Loucy (cell line): ENCODE measurements at regions not wholly inside any gene's neighbourhood (a gene's known extent, or its start where the extent isn't known, plus 50 kb on each side); places are given as distances from the start of the nearest gene placed in this dataset.

Source experiments
- H2AFZ ChIP-seq: fragments of 200-600 bp; sonication (generic); 2 replicates; pipeline ENCODE4 v1.6.0; 2016; ENCODE audit warnings: antibody characterized with exemption, mild to moderate bottlenecking, low read length, moderate library complexity
- H3F3A ChIP-seq: fragments of 200-600 bp; 2 replicates; pipeline ENCODE4 v1.6.0; 2016; ENCODE audit warnings: antibody characterized with exemption, low read depth, mild to moderate bottlenecking
- H3K27me3 ChIP-seq: fragments of 200-600 bp; sonication (generic); 2 replicates; pipeline ENCODE4 v1.6.1; 2014; ENCODE audit warnings: low read length, mild to moderate bottlenecking; ENCODE audit not compliant: insufficient read depth, poor library complexity, severe bottlenecking
- H3K36me3 ChIP-seq: fragments of 200-600 bp; sonication (generic); 2 replicates; pipeline ENCODE4 v1.6.1; 2016; ENCODE audit warnings: low read length; ENCODE audit not compliant: insufficient read depth
- H3K4me1 ChIP-seq: fragments of 200-600 bp; sonication (generic); 2 replicates; pipeline ENCODE4 v1.5.1; 2014; ENCODE audit warnings: low read length, mild to moderate bottlenecking; ENCODE audit not compliant: insufficient read depth, poor library complexity, severe bottlenecking
- H3K4me2 ChIP-seq: fragments of 200-600 bp; sonication (generic); 2 replicates; pipeline ENCODE4 v1.6.0; 2014; ENCODE audit warnings: antibody characterized with exemption, low read length, low read depth, mild to moderate bottlenecking; ENCODE audit not compliant: poor library complexity, severe bottlenecking
- H3K4me3 ChIP-seq: fragments of 200-600 bp; sonication (generic); 2 replicates; pipeline ENCODE4 v1.5.1; 2014; ENCODE audit warnings: low read length, mild to moderate bottlenecking, mixed read lengths; ENCODE audit not compliant: poor library complexity, severe bottlenecking
- H3K79me2 ChIP-seq: fragments of 200-600 bp; sonication (generic); 2 replicates; pipeline ENCODE4 v1.6.1; 2014; ENCODE audit warnings: low read length; ENCODE audit not compliant: insufficient read depth
- H3K9ac ChIP-seq: fragments of 200-600 bp; sonication (generic); 2 replicates; pipeline ENCODE4 v1.6.0; 2014; ENCODE audit warnings: mild to moderate bottlenecking, low read depth, low read length, moderate library complexity; ENCODE audit not compliant: poor library complexity, severe bottlenecking
- H3K9me2 ChIP-seq: fragments of 200-600 bp; sonication (generic); replicated peaks from 2 replicates; pipeline ENCODE4 v1.6.1; 2016; ENCODE audit warnings: low read depth, low read length, mixed read lengths
- H3K9me3 ChIP-seq: fragments of 200-600 bp; sonication (generic); 2 replicates; pipeline ENCODE4 v1.6.1; 2014; ENCODE audit warnings: mild to moderate bottlenecking, antibody characterized with exemption, low read length, low read depth; ENCODE audit not compliant: insufficient read depth
- H4K20me1 ChIP-seq: fragments of 200-600 bp; sonication (generic); 2 replicates; pipeline ENCODE4 v1.6.0; 2014; ENCODE audit warnings: antibody characterized with exemption, low read length, mild to moderate bottlenecking; ENCODE audit not compliant: insufficient read depth, poor library complexity, severe bottlenecking
- EZH2phosphoT487 ChIP-seq: fragments of 200-600 bp; IDR thresholded peaks from 2 replicates; pipeline ENCODE4 v1.6.1; 2018; ENCODE audit warnings: antibody characterized with exemption, mild to moderate bottlenecking, moderate library complexity, borderline replicate concordance
- TF ChIP-seq, protein P1 (sequence below): fragments of 200-600 bp; sonication (generic); conservative IDR thresholded peaks from 2 replicates; pipeline ENCODE4 v1.5.1; 2014; ENCODE audit warnings: mild to moderate bottlenecking, antibody characterized with exemption, low read length

- H3K9ac ChIP-seq, result no peak overlapping the region
These were observed 221.5 kb upstream of the MPDZ start for GRCh38 chr9:13501018-13501417.

GRCh38 chr9:13500034-13500433 lies 220.5 kb upstream of the MPDZ start:
- Histone ChIP-seq H3K4me1 (no peaks in the 10 kb centered on the region), H2AFZ (no peak overlapping the region), H3K9ac (no peak overlapping the region), H3K9me2 (no peaks in the 10 kb centered on the region), H3K79me2 (no peaks in the 10 kb centered on the region), H3F3A (no peaks in the 10 kb centered on the region), H3K36me3 (no peaks in the 10 kb centered on the region), H3K27me3 (no peaks in the 10 kb centered on the region), H3K4me2 (no peak overlapping the region), H3K4me3 (no peak overlapping the region), H4K20me1 (no peaks in the 10 kb centered on the region), H3K9me3 (no peaks in the 10 kb centered on the region)
- TF ChIP-seq EZH2phosphoT487, result no peak
- TF ChIP-seq, protein P1, sequence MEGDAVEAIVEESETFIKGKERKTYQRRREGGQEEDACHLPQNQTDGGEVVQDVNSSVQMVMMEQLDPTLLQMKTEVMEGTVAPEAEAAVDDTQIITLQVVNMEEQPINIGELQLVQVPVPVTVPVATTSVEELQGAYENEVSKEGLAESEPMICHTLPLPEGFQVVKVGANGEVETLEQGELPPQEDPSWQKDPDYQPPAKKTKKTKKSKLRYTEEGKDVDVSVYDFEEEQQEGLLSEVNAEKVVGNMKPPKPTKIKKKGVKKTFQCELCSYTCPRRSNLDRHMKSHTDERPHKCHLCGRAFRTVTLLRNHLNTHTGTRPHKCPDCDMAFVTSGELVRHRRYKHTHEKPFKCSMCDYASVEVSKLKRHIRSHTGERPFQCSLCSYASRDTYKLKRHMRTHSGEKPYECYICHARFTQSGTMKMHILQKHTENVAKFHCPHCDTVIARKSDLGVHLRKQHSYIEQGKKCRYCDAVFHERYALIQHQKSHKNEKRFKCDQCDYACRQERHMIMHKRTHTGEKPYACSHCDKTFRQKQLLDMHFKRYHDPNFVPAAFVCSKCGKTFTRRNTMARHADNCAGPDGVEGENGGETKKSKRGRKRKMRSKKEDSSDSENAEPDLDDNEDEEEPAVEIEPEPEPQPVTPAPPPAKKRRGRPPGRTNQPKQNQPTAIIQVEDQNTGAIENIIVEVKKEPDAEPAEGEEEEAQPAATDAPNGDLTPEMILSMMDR, result no peak

More at GRCh38 chr9:13501018-13501417, 221.5 kb upstream of the MPDZ start:
- H3K79me2 ChIP-seq, result no peaks in the 10 kb centered on the region
- H2AFZ ChIP-seq, result no peak overlapping the region
- no peaks in the 10 kb centered on the region for H3K9me3 ChIP-seq
- no peak overlapping the region for H3K4me2 ChIP-seq
- H3K9me2 ChIP-seq, result no peaks in the 10 kb centered on the region
- no peaks in the 10 kb centered on the region for H3K4me1 ChIP-seq
- no peaks in the 10 kb centered on the region for H3F3A ChIP-seq
- H3K36me3 ChIP-seq, result no peaks in the 10 kb centered on the region
- no peak overlapping the region for H3K4me3 ChIP-seq
- no peaks in the 10 kb centered on the region for H3K27me3 ChIP-seq
- no peak for TF ChIP-seq EZH2phosphoT487
- TF ChIP-seq, protein P1, result no peak
- no peaks in the 10 kb centered on the region for H4K20me1 ChIP-seq

DNA sequence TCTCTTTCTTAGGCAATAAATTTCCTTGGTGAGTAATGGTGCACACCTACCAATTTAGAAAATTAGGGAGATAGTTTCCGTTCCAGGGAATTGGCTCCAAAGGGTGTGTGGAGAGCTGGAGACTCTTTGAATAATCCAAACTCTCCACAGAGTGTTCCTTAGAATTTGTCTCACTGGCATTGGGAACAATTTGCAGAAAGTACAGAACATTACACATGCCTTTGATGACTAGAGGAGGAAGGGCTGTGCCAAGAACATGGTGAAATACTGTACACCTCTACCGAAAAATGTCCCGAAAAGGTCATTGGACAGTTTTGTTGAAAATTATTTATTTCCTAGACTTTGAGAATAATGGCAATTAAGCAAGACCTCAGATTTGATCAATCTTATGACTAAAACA lies 214.2 kb upstream of the MPDZ start:
- Histone ChIP-seq H4K20me1 (no peaks in the 10 kb centered on the region), H2AFZ (no peak overlapping the region), H3K79me2 (no peaks in the 10 kb centered on the region), H3K9ac (no peak overlapping the region), H3K4me2 (no peak overlapping the region), H3K4me3 (no peak overlapping the region), H3K4me1 (no peaks in the 10 kb centered on the region), H3K9me2 (no peaks in the 10 kb centered on the region), H3K27me3 (no peaks in the 10 kb centered on the region), H3F3A (no peaks in the 10 kb centered on the region), H3K9me3 (no peaks in the 10 kb centered on the region), H3K36me3 (no peaks in the 10 kb centered on the region)
- TF ChIP-seq EZH2phosphoT487, result no peak
- TF ChIP-seq, protein P1, result no peak
